Kidney tubule cell (primary cell): ENCODE measurements at regions not wholly inside any gene's neighbourhood (a gene's known extent, or its start where the extent isn't known, plus 50 kb on each side); places are given as distances from the start of the nearest gene placed in this dataset.
"Not testable (repeated sequence)": the region's sequence is repeated elsewhere in the genome, so short reads cannot be mapped to it uniquely, and the experiment has no call there.

ENCODE experiments used
- DNase-seq: peaks from one replicate; pipeline ENCODE4 v3.0.0-alpha.2; 2018; ENCODE audit warnings: low spot score

GRCh38 chr1:80293818-80294217 is 1287.3 kb upstream of the ADGRL4 start:
- DNase-seq = no peak

- not testable (repeated sequence) for DNase-seq
These were observed 1282.2 kb upstream of the ADGRL4 start for GRCh38 chr1:80288750-80289149.

- no peak for DNase-seq
These were observed 1276.0 kb upstream of the ADGRL4 start for GRCh38 chr1:80282536-80282935.

- no peak for DNase-seq
These were observed 1272.4 kb upstream of the ADGRL4 start for GRCh38 chr1:80278936-80279335.

GRCh38 chr1:80274256-80274655 is 1267.7 kb upstream of the ADGRL4 start:
- DNase-seq = no peak

- no peak for DNase-seq
These were observed 1266.0 kb upstream of the ADGRL4 start for GRCh38 chr1:80272495-80272894.

GRCh38 chr1:80258659-80259058 is 1252.1 kb upstream of the ADGRL4 start:
- DNase-seq = no peak

- DNase-seq = no peak
These were observed 1245.1 kb upstream of the ADGRL4 start for GRCh38 chr1:80251591-80251990.

GRCh38 chr1:80251171-80251570 is 1244.6 kb upstream of the ADGRL4 start:
- DNase-seq = no peak

GRCh38 chr1:80250573-80251168 is 1244.1 kb upstream of the ADGRL4 start:
- no peak for DNase-seq

GRCh38 chr1:80249699-80250098 is 1243.2 kb upstream of the ADGRL4 start:
- DNase-seq = no peak

GRCh38 chr1:80248886-80249285 is 1242.4 kb upstream of the ADGRL4 start:
- DNase-seq = peak; percentile 20

GRCh38 chr1:80245813-80246212 is 1239.3 kb upstream of the ADGRL4 start:
- no peak for DNase-seq

- DNase-seq = no peak
These were observed 1237.8 kb upstream of the ADGRL4 start for GRCh38 chr1:80244372-80244771.

- DNase-seq = no peak
These were observed 1235.0 kb upstream of the ADGRL4 start for GRCh38 chr1:80241566-80241965.

- no peak for DNase-seq
These were observed 1219.0 kb upstream of the ADGRL4 start for GRCh38 chr1:80225510-80225909.

GRCh38 chr1:80221319-80221718 is 1214.8 kb upstream of the ADGRL4 start:
- no peak for DNase-seq

- peak; percentile 74 for DNase-seq
These were observed 1211.6 kb upstream of the ADGRL4 start for GRCh38 chr1:80218112-80218511.

- DNase-seq = peak; percentile 72
These were observed 1211.0 kb upstream of the ADGRL4 start for GRCh38 chr1:80217377-80217986.

- DNase-seq = no peak
These were observed 1208.5 kb upstream of the ADGRL4 start for GRCh38 chr1:80214888-80215540.

- DNase-seq = no peak
These were observed 1206.4 kb upstream of the ADGRL4 start for GRCh38 chr1:80212948-80213347.

GRCh38 chr1:80211691-80212380 is 1205.3 kb upstream of the ADGRL4 start:
- DNase-seq = peak; percentile 4

GRCh38 chr1:80202118-80202517 is 1195.6 kb upstream of the ADGRL4 start:
- no peak for DNase-seq
